ENCODE measurements at regions not wholly inside any gene's neighbourhood (a gene's known extent, or its start where the extent isn't known, plus 50 kb on each side); places are given as distances from the start of the nearest gene placed in this dataset.

- no peak overlapping the region for H3K4me3 ChIP-seq (ENCODE audit: low read depth, low read length)
- TF ChIP-seq, protein P1, sequence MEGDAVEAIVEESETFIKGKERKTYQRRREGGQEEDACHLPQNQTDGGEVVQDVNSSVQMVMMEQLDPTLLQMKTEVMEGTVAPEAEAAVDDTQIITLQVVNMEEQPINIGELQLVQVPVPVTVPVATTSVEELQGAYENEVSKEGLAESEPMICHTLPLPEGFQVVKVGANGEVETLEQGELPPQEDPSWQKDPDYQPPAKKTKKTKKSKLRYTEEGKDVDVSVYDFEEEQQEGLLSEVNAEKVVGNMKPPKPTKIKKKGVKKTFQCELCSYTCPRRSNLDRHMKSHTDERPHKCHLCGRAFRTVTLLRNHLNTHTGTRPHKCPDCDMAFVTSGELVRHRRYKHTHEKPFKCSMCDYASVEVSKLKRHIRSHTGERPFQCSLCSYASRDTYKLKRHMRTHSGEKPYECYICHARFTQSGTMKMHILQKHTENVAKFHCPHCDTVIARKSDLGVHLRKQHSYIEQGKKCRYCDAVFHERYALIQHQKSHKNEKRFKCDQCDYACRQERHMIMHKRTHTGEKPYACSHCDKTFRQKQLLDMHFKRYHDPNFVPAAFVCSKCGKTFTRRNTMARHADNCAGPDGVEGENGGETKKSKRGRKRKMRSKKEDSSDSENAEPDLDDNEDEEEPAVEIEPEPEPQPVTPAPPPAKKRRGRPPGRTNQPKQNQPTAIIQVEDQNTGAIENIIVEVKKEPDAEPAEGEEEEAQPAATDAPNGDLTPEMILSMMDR (IDR thresholded peaks at IDR 0.05; ENCODE audit: low read depth, low read length), result no peak
- H3K27ac ChIP-seq, result no peak overlapping the region
- H3K9me3 ChIP-seq (ENCODE audit: severe bottlenecking), result no peaks in the 10 kb centered on the region
- H3K27me3 ChIP-seq (ENCODE audit: insufficient read depth, low read depth, severe bottlenecking), result no peaks in the 10 kb centered on the region
- H3K36me3 ChIP-seq, result no peaks in the 10 kb centered on the region
- no peak for DNase-seq
Observed at GRCh38 chr18:27673861-27674260, 488.8 kb upstream of the CHST9 start.

DNA sequence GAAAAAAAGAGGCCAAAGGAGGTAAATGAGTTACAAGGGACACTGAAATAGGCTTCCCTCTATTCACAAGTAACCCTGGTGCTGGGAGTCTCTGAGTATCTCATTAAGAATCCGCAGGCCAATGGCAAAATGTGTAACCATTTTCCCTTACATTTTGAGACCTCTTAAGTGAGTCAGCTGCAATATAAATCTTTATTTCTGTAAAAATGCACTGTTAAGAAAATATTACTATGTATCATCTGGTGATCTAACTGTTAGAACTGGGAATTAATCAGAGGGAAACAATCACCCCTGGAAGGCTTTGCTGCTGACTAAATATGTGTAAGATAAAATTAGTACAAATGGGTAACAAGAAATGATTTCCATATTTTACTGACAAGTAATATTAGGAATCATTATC is 483.1 kb upstream of the CHST9 start:
- Histone ChIP-seq H3K27ac (no peak overlapping the region), H3K27me3 (ENCODE audit: insufficient read depth, low read depth, severe bottlenecking) (no peaks in the 10 kb centered on the region), H3K9me3 (ENCODE audit: severe bottlenecking) (no peaks in the 10 kb centered on the region), H3K4me3 (ENCODE audit: low read depth, low read length) (no peak overlapping the region), H3K36me3 (no peaks in the 10 kb centered on the region)
- TF ChIP-seq, protein P1 (IDR thresholded peaks at IDR 0.05; ENCODE audit: low read depth, low read length), result no peak
- no peak for DNase-seq

DNA sequence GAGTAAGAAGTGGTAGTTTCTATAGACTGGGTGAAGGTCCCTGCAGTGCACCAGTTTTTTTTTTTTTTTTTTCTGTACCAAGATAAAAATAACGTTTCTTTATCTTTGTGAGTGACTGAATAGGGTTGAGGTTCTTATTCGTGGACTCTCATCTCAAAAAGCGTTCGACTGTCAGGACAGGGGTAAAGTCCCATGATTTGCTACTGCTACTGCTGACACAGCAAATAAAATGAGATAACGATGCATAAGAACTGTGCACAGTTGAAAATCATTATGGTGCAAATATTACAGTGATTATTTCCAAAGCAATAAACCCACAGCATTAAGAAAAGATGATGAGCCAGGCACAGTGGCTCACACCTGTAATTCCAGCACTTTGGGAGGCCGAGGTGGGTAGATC is 482.0 kb upstream of the CHST9 start:
- no peak overlapping the region for H3K4me3 ChIP-seq (ENCODE audit: low read depth, low read length)
- no peak overlapping the region for H3K27ac ChIP-seq
- DNase-seq, result no peak
- TF ChIP-seq, protein P1 (IDR thresholded peaks at IDR 0.05; ENCODE audit: low read depth, low read length), result no peak
- no peaks in the 10 kb centered on the region for H3K9me3 ChIP-seq (ENCODE audit: severe bottlenecking)
- H3K27me3 ChIP-seq (ENCODE audit: insufficient read depth, low read depth, severe bottlenecking), result no peaks in the 10 kb centered on the region
- H3K36me3 ChIP-seq, result no peaks in the 10 kb centered on the region

DNA sequence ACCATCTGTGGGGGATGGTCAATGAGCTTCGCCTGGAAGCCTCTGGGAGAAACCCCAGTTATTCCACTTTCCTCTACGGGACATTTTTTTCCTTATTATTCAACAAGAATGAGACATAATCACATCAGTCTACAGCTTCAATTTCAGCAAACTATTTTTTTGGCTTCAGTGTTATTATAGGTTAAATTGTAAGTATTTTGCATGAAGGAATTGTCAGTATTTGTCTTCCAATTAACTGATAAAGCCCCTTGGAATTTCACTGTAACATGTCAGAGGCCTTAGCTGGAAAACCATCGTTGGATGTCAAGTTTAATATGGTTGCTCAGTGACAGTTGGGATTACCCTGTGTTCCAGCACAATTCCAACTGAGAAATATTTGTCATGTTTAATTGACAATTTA is 480.9 kb upstream of the CHST9 start:
- Histone ChIP-seq H3K27me3 (ENCODE audit: insufficient read depth, low read depth, severe bottlenecking) (no peaks in the 10 kb centered on the region), H3K27ac (no peak overlapping the region), H3K9me3 (ENCODE audit: severe bottlenecking) (no peaks in the 10 kb centered on the region), H3K4me3 (ENCODE audit: low read depth, low read length) (no peak overlapping the region), H3K36me3 (no peaks in the 10 kb centered on the region)
- TF ChIP-seq, protein P1 (IDR thresholded peaks at IDR 0.05; ENCODE audit: low read depth, low read length), result no peak
- DNase-seq, result no peak

DNA sequence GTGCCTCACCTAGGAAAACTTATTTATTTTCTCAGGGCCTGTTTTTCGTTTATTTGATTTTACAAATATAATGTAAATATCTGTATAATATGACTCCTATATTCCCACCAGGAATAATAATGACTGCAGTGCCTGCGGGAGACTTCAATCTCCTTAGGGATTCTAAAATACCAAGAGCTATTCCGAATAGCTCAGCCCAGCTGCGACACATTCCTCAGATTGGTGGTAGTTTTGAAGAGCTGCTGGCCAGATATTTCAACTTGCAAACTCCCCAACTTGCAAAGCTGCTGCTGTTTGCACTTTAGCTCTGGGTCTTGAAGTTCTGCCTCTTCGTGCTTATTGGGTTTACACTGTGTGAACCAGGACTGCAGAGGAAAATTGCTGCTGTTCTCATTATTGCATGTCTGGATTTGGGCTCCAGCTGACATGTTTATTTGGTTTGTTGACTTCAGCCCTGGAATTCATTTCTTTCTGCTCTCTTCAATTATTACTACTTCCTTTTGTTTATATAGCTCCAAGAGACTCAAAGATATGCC is 480.2 kb upstream of the CHST9 start:
- DNase-seq, result no peak
- no peaks in the 10 kb centered on the region for H3K27me3 ChIP-seq (ENCODE audit: insufficient read depth, low read depth, severe bottlenecking)
- H3K27ac ChIP-seq, result no peak overlapping the region
- TF ChIP-seq, protein P1 (IDR thresholded peaks at IDR 0.05; ENCODE audit: low read depth, low read length), result no peak
- no peaks in the 10 kb centered on the region for H3K36me3 ChIP-seq
- no peaks in the 10 kb centered on the region for H3K9me3 ChIP-seq (ENCODE audit: severe bottlenecking)
- no peak overlapping the region for H3K4me3 ChIP-seq (ENCODE audit: low read depth, low read length)

- Histone ChIP-seq H3K9me3 (ENCODE audit: severe bottlenecking) (no peaks in the 10 kb centered on the region), H3K27me3 (ENCODE audit: insufficient read depth, low read depth, severe bottlenecking) (no peaks in the 10 kb centered on the region), H3K36me3 (no peaks in the 10 kb centered on the region), H3K4me3 (ENCODE audit: low read depth, low read length) (no peak overlapping the region), H3K27ac (no peak overlapping the region)
- no peak for DNase-seq
- TF ChIP-seq, protein P1 (IDR thresholded peaks at IDR 0.05; ENCODE audit: low read depth, low read length), result no peak
Observed at GRCh38 chr18:27662949-27663348, 477.8 kb upstream of the CHST9 start.

Data from WERI-Rb-1 (cell line).